Middle frontal gyrus (tissue), 1 donor: ENCODE measurements at regions not wholly inside any gene's neighbourhood (a gene's known extent, or its start where the extent isn't known, plus 50 kb on each side); places are given as distances from the start of the nearest gene placed in this dataset.
A peak's percentile ranks its signal among the peaks of the same experiment; 100 is the strongest.
"Not testable (repeated sequence)": the region's sequence is repeated elsewhere in the genome, so short reads cannot be mapped to it uniquely, and the experiment has no call there.

Experiments
- DNase-seq: peaks from one replicate; pipeline ENCODE4 v3.0.0-alpha.2; 2015; ENCODE audit warnings: low spot score; ENCODE audit errors: extremely low spot score

DNA sequence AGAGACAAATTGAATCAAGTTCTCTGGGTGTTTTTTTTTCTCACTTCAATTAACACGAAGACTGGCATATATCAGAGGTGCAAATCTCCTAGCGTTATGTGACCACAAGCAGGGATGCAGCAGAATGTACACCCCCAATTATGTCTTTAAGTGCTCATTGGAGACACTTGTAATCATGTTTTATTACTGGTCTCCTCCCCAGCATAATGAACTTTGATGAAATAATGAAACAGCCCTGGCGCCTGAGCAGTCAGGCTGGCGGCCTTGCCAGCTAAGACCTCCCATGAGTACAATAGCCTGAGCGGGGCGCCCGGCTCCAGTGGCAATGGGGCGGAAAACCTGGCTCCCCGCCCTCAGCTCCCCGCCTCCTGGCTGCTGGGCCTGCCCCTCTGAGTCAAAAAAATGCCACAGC is 209.4 kb upstream of the MSX2 start:
- no peak for DNase-seq

DNA sequence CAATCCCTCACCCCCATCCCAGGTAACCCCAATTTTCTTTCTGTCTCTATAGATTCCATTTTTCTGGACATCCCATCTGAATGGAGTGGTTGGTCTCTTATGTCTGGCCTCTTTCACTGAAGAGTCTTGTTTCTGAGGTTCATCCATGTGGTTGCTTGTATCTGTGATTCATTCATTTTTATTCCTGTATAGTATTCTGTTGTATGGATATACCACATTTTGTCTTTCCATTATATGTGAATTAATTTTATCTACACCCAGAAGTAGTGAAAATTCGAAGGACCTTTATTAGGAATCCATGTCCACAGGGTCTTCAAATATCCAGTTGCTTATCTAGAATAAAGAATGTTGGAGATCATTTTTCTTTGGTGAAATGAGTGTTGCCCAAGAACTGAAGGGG is 207.6 kb upstream of the MSX2 start:
- no peak for DNase-seq

DNA sequence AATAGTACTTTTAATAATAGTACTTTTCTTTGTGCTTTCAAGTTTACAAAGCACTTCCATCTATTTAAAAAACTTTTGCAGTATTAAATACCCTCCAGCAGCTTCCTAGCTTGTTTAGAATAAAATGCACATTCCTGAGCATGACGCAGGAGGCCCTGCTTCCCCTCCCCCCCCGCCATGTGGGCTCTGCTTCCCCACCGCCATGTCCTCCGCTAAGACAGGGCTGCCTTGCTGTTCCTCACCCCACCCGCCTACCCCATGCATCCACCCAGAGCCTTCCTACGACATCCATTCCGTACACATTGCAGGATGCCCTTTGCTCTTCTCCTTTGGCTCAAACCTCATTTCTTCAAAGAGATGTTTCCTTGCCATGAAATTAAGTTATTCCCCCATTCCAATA is 205.9 kb upstream of the MSX2 start:
- no peak for DNase-seq

DNA sequence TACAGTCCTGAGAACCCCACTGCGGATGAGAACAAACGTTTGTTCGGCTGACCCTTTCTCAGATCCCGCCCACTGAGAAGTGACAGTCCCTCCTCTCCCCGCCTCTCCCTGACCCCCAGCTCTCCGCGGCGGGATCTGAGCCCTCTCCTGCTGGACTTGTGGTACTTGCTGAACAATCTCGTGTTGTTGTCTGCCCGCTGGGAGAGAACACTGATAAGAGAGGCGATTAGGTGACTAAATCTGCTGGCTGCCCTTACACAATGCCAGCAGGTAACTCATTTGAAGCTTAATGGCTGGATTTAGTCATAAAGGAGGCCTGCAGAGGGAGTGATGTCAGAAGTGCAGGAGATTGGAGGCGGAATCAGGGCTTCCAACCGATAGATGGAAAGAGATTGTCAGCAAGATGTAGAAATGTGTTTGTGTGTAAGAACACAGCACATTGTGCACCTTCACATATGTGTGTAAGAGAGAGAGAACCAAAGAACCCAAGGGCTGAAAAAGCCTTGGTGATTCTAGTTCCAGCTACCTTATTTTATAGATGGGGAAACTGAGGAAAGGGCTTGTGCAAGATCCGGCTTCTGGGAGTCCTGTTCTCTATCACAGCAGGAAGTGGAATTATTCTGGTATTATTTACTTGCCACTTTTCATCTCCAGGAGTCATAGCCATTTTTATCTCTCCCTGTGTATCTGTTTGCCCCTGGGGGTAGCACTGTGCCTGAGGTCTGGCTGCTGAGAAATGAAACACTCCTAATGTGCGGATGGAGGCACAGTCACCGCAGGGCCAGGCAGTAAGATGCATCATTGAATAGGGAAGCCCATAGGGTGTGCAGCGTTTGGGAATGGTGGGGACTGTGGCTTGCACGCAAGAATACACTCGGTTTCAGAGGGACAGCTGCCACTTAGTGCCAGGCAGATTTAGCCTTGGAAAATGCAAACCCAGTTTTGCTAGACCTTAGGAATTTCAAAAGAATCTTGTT is 203.7 kb upstream of the MSX2 start:
- no peak for DNase-seq

DNA sequence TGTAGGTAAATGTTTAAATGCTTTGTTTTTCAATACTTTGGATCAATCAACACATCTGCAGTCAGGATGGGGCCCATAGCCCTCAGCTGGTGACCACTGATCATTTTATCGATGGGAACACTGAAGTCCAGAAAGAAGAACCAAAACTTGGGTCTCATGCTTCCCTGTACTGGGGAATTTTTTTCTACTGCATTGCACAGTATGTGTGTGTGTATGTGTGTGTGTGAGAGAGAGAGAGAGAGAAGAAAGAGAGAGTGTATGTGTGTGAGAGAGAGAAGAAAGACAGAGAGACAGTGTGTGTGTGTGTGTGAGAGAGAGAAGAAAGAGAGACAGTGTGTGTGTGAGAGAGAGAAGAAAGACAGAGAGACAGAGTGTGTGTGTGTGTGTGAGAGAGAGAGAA is 202.9 kb upstream of the MSX2 start:
- no peak for DNase-seq

DNA sequence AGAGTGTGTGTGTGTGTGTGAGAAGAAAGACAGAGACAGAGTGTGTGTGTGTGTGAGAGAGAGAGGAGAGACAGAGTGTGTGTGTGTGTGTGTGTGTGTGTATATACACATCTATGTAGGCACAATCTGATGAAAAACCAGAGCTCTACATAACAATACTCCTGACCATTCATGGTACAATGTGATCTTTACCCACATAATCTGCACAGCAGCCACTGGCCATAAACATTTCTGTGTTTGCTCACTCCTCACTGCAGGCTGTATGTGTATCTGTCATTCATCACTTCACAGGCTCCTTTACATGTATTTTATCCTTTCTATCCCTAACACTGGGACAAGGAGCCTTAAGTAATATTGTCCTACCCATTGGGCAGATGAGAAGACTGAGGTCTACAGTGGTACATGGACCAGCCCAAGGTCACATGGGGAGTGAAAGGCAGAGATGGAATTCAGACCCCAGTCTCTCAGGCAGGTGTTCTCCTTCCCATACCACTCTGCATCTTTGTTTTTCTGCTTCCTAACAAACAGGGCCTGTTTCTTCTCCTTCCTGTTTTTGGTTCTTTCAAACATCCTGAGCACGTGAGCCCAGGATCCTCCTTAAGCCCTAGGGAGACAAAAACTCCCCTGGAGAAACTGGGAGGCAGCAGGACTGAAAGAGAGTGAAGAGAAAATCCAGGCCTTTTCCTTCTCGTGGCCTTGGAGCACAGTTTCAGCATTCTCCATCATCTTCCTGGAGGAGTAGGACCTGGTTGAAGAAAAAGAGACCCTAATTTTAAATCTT is 201.7 kb upstream of the MSX2 start:
- no peak for DNase-seq

DNA sequence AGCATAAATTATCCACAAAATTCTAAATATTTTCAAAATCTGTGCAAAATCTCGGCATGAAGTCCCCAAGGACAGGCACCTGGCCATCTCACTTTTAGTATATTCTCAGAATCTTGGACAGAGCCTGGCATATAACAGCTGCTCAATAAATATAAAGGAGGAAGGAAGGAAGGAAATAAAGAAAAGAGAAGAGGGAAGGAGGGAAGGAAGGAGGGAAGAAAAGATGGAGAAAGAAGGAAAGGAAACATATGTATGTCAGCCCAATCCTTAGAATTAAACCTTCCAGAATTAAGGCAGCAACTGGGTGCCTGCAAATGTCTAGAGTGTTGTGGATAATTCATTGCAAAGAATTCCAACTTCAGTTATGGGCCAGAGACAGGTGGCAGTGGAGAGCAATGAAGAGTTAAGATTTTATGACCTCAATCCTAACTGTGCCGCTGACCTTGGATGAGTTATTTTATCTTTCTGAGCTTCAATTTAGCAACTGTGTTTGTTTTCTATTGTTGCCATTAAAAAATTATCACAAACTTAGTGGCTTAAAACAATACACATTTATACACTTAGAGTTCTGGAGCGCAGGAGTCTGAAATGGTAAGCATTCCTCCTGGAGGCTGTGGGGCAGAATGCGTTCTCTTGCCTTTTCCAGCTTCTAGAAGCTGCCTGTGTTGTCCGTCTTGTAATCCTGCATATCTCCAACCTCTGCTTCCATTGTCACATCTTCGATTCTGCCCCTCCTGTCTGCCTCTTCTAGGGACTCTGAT is 200.9 kb upstream of the MSX2 start:
- no peak for DNase-seq

DNA sequence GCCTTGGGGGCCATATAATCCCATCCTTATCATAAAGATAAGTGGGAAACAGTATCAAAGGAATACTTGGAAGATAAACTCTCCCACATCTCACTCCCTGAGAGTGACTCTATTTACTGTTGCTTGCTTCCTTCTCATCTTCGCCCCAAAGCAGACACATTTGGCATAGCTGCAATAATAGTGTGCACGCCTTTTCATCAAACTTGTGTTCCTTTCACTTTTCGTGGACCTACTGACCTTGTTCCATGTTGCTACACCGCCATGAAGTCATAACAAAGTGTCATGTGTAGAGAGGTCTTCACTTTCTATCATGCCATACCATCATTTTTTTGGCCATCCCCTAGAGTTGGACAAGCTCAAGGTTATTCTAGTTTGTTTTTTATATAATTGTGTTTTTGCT is 200.0 kb upstream of the MSX2 start:
- no peak for DNase-seq

DNA sequence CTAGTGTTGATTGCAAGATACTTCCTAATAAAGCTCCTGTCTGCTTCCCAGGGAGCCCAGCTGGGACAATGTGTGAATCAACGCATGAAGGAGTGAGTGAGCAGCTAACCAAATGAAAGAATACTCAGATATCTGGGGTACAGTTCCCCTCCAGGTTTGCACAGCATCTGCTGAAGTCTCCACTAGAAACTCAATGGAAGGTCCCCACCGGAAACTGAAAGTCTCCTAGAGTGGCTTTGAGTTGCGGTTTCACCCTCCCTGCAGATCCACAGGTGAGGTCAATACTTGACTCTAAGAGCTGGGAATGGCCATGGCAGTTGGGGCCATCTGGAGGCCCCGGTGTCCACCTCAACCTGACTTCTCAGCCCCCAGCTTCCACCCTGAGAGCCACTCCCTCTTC is 198.2 kb upstream of the MSX2 start:
- DNase-seq, result no peak

DNA sequence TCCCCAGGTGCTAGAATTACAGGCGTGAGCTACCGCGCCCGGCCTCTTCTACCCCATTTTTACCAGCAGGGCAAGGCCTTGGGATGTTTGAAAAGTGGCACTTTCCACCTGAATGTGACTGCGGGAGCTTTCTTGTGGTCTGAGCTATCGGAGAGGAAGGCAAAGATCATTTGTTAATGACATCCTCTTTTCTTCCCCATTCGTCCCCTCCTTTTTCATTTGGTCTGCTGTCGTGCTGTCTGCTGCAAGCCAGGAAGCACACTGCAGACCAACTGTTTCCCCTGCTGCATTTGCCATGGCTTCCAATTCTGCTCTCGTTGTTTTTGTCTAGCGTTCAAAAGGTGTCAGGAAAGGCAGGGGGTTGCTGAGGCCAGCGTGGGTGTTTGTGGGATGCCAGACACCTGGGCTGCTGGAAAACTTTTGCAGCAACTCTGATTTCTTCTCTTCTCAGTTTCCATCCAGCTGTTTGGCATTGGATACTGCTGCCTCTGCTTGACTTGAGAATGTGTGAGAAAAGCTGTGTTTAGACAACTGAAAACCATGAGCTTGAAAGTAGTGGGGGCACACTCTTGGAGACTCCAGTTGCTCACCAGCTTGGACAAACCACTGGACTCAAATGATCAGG is 196.4 kb upstream of the MSX2 start:
- no peak for DNase-seq

DNA sequence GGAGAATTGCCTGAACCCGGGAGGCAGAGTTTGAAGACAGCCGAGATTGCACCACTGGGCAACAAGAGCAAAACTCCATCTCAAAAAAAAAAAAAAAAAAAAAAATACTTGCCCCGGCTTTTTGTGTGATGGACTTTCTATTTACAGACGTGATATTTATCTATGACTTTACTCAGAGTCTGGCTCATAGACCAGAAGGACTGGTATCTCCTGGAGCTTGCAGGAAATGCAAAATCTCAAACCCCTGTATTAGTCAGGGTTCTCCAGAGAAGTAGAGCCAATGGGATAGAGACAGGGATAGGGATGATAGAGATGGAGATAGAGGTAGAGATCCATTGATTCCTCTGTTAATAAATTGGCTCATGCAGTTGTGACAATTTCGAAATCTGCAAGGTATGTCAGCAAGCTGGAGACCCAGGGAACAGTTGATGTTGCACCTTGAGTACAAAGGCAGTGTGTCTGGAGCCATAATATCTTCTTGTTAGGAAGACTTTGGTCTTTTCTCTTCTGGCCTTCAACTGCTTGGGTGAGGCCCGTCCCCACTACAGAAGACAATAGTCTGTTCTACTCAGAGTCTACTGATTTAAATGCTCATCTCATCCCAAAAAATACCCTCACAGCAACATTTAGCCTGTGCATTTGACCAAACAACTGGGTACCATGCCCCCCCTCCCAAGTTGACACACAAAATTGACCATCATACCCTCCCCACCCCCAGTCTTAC is 195.4 kb upstream of the MSX2 start:
- DNase-seq, result no peak

DNA sequence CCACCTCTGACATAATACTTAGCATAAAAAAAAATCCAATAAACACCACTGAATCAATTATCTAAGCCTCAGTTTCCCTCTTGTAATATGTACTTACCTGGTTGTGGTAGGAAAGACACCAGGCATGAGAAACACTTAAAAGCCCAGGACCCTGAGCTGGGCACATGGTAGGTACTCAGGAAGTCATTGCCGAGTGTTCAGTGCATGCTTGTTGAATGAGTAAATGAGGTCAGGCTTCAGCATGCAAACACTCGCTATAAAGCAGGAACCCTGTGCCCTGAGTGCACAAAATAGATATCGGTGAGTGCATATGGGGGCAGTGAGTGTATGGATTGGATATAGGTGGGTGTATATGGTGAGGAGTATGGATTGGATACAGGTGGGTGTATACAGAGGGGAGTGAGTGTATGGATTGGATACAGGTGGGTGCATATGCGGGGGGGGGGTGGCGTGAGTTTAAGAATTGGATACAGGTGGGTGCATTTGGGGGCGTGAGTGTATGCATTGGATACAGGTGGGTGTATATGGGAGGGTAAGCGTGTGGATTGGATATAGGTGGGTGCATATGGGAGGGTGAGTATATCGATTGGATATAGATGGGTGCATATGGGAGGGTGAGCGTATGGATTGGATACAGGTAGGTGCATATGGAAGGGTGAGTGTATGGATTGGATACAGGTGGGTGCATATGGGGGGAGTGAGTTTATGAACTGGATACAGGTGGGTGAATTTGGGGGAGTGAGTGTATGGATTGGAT is 194.3 kb upstream of the MSX2 start:
- DNase-seq, result no peak

DNA sequence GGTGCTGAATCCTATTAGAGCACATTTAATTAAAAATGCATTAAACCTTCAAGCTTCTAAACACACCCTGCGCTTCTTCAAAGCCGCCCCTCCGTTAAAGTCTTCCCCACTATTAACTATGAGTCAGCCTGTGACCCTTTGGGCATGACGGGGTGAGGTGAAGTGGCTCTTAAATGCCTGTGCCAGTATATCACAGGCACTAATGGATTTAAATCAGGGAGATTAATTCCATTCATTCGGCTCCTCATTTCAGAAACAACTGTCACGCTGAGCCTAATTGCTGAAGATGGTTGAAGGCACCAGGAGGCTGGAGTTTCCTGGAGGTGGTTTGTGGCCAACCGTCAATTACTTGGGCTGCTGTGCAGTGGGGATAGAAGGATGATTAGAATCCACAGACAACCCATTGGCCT is 192.6 kb upstream of the MSX2 start:
- no peak for DNase-seq

DNA sequence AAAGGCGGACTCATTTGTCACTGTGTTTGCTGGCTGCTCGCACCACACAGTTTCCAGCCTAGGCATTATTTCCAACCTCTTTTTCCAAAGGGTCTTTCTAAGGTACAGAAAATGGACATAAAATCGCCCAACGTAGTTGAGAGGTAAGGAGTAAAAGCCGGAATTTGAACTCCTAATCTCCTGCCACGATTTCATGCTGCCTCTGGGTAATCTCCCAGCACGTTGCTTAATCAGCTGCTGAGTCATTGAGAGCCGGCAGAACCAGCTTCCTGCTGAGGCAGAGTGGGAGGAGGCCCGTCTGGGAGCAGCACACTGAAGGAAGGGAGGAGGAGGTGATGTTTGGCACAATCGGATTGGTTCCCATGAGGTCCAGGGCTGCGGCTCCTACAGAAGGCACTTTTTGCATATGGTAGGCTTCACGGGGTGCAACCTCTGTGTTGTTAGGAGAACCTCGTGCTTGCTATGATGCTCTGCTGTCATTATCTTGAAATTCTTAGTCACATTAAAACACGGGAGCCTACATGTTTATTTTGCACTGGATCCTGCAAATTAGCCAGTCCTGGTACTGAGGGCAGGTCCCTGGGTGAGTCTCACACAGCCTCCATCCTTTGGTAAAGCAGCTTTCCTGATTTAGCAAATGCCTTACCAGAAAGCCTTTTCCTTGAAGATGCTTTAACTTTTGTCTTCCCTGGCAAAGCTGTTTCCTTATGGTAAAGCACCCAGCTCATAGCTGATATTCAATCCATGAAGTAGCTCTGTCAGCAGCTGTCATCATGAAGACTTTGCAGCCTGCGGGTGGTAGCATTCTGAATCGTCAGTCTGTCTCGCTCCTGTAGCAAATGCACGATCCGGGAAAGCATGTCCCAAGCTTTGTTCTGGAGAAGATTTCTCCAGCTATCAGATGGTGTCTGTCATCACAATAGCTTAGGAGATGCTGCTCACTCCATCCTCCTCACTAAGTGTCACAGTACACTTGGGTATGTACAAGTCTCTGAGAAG is 191.6 kb upstream of the MSX2 start:
- peak; percentile 36 for DNase-seq

DNA sequence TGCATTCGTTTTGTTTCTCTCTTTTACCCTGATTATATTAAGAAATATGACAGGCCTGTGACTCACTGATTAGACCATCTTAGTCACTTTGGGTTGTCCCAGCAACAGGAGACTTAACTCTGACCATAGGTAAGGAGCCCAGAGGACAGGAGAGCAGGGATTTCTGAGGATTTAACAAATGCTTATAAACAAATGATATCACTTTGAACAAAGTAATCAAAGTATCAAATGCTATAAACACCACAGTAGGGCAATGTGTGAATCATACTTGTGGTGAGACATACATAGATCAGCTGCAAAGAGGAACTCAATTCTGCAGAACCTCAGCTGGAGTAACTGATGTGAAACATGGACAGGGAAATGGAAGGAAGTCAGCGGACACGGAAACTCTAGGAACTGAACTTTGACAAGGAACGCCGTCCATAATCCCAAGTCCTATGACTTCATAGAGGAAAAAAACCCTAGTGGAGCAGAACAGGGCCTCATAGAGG is 190.6 kb upstream of the MSX2 start:
- DNase-seq, result no peak

DNA sequence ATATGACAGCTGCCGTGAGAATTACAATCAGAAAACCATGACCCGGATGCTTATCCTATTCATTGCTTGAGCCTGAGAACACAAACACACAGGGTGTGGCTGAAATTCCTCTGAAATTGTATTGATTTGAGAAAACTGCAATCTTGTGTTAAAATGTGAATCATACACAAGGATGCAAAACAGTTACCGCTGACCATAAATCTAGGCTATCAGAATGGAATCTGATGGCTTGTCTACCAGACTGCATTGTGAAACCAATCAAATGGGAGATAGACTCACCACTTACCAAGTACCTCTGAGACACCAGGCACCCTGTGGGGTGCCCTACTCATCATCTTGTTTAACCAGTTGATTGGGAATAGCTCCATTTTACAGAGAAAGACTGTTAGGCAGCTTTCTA is 188.7 kb upstream of the MSX2 start:
- DNase-seq, result no peak

DNA sequence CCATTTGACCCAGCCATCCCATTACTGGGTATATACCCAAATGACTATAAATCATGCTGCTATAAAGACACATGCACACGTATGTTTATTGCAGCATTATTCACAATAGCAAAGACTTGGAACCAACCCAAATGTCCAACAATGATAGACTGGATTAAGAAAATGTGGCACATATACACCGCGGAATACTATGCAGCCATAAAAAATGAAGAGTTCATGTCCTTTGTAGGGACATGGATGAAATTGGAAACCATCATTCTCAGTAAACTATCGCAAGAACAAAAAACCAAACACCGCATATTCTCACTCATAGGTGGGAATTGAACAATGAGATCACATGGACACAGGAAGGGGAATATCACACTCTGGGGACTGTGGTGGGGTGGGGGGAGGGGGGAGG is 184.6 kb upstream of the MSX2 start:
- not testable (repeated sequence) for DNase-seq

DNA sequence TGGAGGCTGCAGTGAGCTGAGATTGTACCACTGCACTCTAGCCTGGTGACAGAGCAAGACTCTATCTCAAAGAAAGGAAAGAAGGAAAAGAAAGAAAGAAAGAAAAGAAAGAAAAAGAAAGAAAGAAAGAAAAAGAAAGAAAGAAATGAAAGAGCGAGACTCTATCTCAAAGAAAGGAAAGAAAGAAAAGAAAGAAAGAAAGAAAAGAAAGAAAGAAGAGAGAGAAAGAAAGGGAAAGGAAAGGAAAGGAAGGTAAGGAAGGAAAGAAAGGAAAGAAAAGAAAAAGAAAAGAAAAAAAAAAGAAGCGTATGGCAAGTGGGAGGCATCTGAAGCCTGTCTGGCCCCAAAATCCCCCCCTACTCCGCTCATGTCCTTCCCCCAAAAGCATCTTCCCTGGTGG is 182.3 kb upstream of the MSX2 start:
- DNase-seq, result no peak

DNA sequence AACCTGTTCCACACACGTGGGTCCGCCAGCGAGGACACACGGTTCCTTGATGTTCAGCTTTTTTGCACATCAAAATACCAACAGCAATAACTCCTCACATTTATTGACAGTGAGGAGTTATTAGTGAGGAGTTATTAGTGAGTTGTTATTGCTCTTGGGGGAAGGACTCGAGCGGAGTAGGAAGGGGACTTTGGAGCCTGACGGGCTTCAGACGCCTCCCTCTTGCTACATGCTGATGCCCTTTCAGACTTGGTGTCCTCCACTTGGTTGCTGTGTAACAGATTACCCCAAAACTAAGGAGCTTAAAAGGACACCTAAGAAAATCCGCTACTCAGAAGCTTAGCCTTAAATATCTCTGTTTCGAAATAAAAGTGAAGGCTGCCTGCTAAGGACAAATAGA is 181.9 kb upstream of the MSX2 start:
- no peak for DNase-seq
